K562 (cell line): ENCODE measurements at regions not wholly inside any gene's neighbourhood (a gene's known extent, or its start where the extent isn't known, plus 50 kb on each side); places are given as distances from the start of the nearest gene placed in this dataset.

ENCODE experiments used
- ATAC-seq: fragments of 200-7000 bp; cut with Tn5 transposase; 3 replicates; pipeline ENCODE4 v1.9.1; 2020; ENCODE audit warnings: moderate library complexity
- BruUV-seq: library from RNA; stranded (reverse); fragments of 400-500 nt; replicated peaks from 2 replicates; lab custom pipeline; 2021; lab: Mats Ljungman, UMichigan
- CTCF ChIA-PET: fragments of 300-600 bp; formaldehyde crosslinking; extraction: SDS; loops from one replicate; lab custom pipeline; 2021; ENCODE audit warnings: low intra/inter-chr PET ratio; lab: Yijun Ruan, JAX
- POLR2A ChIA-PET: fragments of 300-600, 350-650 bp; sonication (Branson Sonifier 250); formaldehyde crosslinking; extraction: SDS; loops from one replicate; lab custom pipeline; 2021; ENCODE audit warnings: antibody characterized with exemption, inconsistent platforms; lab: Yijun Ruan, JAX
- DNase-seq, 4 experiments: peaks; one replicate each; pipeline versions ENCODE4 v3.0.0 to v3.0.0-alpha.2; 2011 to 2018; ENCODE audit warnings: low spot score in 3 of 4, mixed read lengths in 3 of 4; ENCODE audit errors: extremely low read depth in 1 of 4
- FAIRE-seq: peaks from 2 replicates; lab custom pipeline; 2011; peaks lifted over from hg19 to GRCh38; lab: Jason Lieb, UNC
- H2AFZ ChIP-seq: 2 replicates; pipeline ENCODE4 v1.6.0; 2011; ENCODE audit warnings: low read depth, low read length, control low read depth, inconsistent platforms
- H3K27ac ChIP-seq: fragments of 200-600 bp; 3 replicates; pipeline ENCODE4 v1.8.0; 2011; ENCODE audit warnings: low read depth, mild to moderate bottlenecking, control low read depth, inconsistent platforms, low read length, moderate library complexity, mixed read lengths; ENCODE audit errors: extremely low read depth
- H3K27me3 ChIP-seq, 2 experiments: fragments of 300-600 bp in 1 of 2; 2 replicates in 1 of 2; 3 replicates in 1 of 2; pipeline versions ENCODE4 v1.6.0 to v1.8.0; 2011; ENCODE audit warnings: inconsistent platforms in 2 of 2, low read length in 2 of 2, mild to moderate bottlenecking in 1 of 2, mixed read lengths in 1 of 2, moderate library complexity in 1 of 2; ENCODE audit not compliant: control insufficient read depth in 2 of 2, insufficient read depth in 2 of 2
- H3K36me3 ChIP-seq: fragments of 300-600 bp; 3 replicates; pipeline ENCODE4 v1.8.0; 2011; ENCODE audit warnings: mild to moderate bottlenecking, low read length, inconsistent platforms; ENCODE audit not compliant: control insufficient read depth, insufficient read depth
- H3K4me1 ChIP-seq, 2 experiments: fragments of 200-600 bp in 1 of 2; replicated peaks in 1 of 2; 2 replicates in 1 of 2; 3 replicates in 1 of 2; pipeline versions ENCODE4 v1.5.1 to v1.8.0; 2011; ENCODE audit warnings: inconsistent platforms in 2 of 2, low read length in 2 of 2, mild to moderate bottlenecking in 1 of 2, mixed read lengths in 1 of 2, moderate library complexity in 1 of 2; ENCODE audit not compliant: control insufficient read depth in 2 of 2, insufficient read depth in 2 of 2
- H3K4me2 ChIP-seq: 2 replicates; pipeline ENCODE4 v1.6.1; 2011; ENCODE audit warnings: low read length, control low read depth, inconsistent platforms, mixed read lengths; ENCODE audit not compliant: insufficient read depth
- H3K4me3 ChIP-seq: fragments of 200-600 bp; sonication (generic), shearing (Covaris generic); 2 replicates; pipeline ENCODE4 v1.5.1; 2016; ENCODE audit warnings: control low read depth, inconsistent platforms
- H3K79me2 ChIP-seq: fragments of 200-600 bp; 3 replicates; pipeline ENCODE4 v1.8.0; 2011; ENCODE audit warnings: low read length, inconsistent platforms; ENCODE audit not compliant: control insufficient read depth, insufficient read depth
- H3K9ac ChIP-seq, 2 experiments: 2 replicates each; pipeline versions ENCODE4 v1.6.0 to v1.6.1; 2011; ENCODE audit warnings: low read depth in 2 of 2, low read length in 2 of 2, control low read depth in 1 of 2, inconsistent platforms in 1 of 2, mild to moderate bottlenecking in 1 of 2, mixed read lengths in 1 of 2; ENCODE audit not compliant: insufficient read depth in 1 of 2
- H3K9me1 ChIP-seq: one replicate; pipeline ENCODE4 v1.6.0; 2011; ENCODE audit warnings: inconsistent platforms, mild to moderate bottlenecking, low read length, moderate library complexity; ENCODE audit not compliant: control insufficient read depth, insufficient read depth
- H3K9me3 ChIP-seq: replicated peaks from 2 replicates; pipeline ENCODE4 v1.5.1; 2011; ENCODE audit warnings: low read depth, low read length, inconsistent platforms; ENCODE audit not compliant: control insufficient read depth, insufficient read depth
- H4K20me1 ChIP-seq: replicated peaks from 2 replicates; pipeline ENCODE4 v1.6.1; 2011; ENCODE audit warnings: low read length, inconsistent platforms, mixed read lengths; ENCODE audit not compliant: control insufficient read depth, insufficient read depth
- CTCFL ChIP-seq: IDR thresholded peaks from 2 replicates; pipeline ENCODE4 v1.6.1; 2011; ENCODE audit warnings: borderline replicate concordance, low read depth, mild to moderate bottlenecking, moderate library complexity, low read length; ENCODE audit not compliant: insufficient read depth, poor library complexity, severe bottlenecking
- ERF ChIP-seq: fragments of 450-650 bp; formaldehyde crosslinking; IDR thresholded peaks from 2 replicates; pipeline ENCODE4 v1.4.0; 2020; ENCODE audit warnings: mild to moderate bottlenecking, mixed read lengths
- GTF3C2 ChIP-seq: IDR thresholded peaks from 3 replicates; pipeline ENCODE4 v1.6.1; 2011; ENCODE audit warnings: borderline replicate concordance, mild to moderate bottlenecking, moderate library complexity; ENCODE audit not compliant: insufficient read length; ENCODE audit errors: extremely low read depth
- HNRNPK ChIP-seq: fragments of 200-400 bp; formaldehyde crosslinking; IDR thresholded peaks from one replicate; pipeline ENCODE4 v1.6.1; 2018; ENCODE audit warnings: mild to moderate bottlenecking, low read depth, low read length; ENCODE audit not compliant: poor library complexity, severe bottlenecking
- NONO ChIP-seq, 2 experiments: fragments of 200-400 bp in 1 of 2; fragments of 450-650 bp in 1 of 2; formaldehyde crosslinking in 1 of 2; IDR thresholded peaks; 2 replicates each; pipeline ENCODE4 v1.6.1; 2017; ENCODE audit warnings: low read depth in 2 of 2, mild to moderate bottlenecking in 2 of 2, moderate library complexity in 2 of 2, low read length in 1 of 2
- SFPQ ChIP-seq: fragments of 200-400 bp; formaldehyde crosslinking; IDR thresholded peaks from 2 replicates; pipeline ENCODE4 v1.6.1; 2017; ENCODE audit warnings: mild to moderate bottlenecking, low read depth, low read length, moderate library complexity
- SMARCA5 ChIP-seq: fragments of 450-650 bp; IDR thresholded peaks from 2 replicates; pipeline ENCODE4 v1.6.1; 2016
- THRA ChIP-seq: fragments of 450-650 bp; IDR thresholded peaks from 2 replicates; pipeline ENCODE4 v1.6.1; 2017; ENCODE audit warnings: mild to moderate bottlenecking, moderate library complexity
- ZNF696 ChIP-seq: fragments of 250-450 bp; sonication (Bioruptor Pico); conservative IDR thresholded peaks from 2 replicates; pipeline ENCODE4 v1.4.0; 2020; ENCODE audit warnings: mild to moderate bottlenecking, moderate library complexity
- WGBS: fragments of 100-300 bp; shearing (Covaris generic); methylation state at CpG from one replicate; pipeline ENCODE4 v1.1.6; 2016; ENCODE audit warnings: low coverage, mixed read lengths; ENCODE audit not compliant: insufficient coverage; ENCODE audit errors: missing lambda C conversion rate; 5-methylcytosine and 5-hydroxymethylcytosine counted together
- in situ Hi-C: fragments of 300-500 bp; cut with MboI; formaldehyde crosslinking; loops from 4 replicates; pipeline ENCODE4 v1.15.0; 2018; ENCODE audit warnings: inconsistent platforms, mixed read lengths
- intact Hi-C: fragments of 100-400 bp; cut with micrococcal nuclease; formaldehyde crosslinking; loops from 2 replicates; pipeline ENCODE4 v1.14.2; 2022

GRCh38 chr3:86790884-86791549 is 199.9 kb downstream of the VGLL3 start:
- ChIA-PET CTCF (no interaction called here), POLR2A (no interaction called here)
- Histone ChIP-seq H3K9me1 (no peaks in the 10 kb centered on the region), H3K36me3 (no peaks in the 10 kb centered on the region), H3K9me3 (no peaks in the 10 kb centered on the region), H3K27me3 (no peaks in the 10 kb centered on the region), H3K9ac (no peak overlapping the region), H3K79me2 (no peaks in the 10 kb centered on the region), H3K4me3 (no peak overlapping the region), H3K4me2 (no peak overlapping the region), H2AFZ (no peak overlapping the region), H3K4me1 (no peaks in the 10 kb centered on the region), H4K20me1 (no peaks in the 10 kb centered on the region), H3K27ac (no peak overlapping the region)
- TF ChIP-seq SMARCA5 (no peak), GTF3C2 (no peak), SFPQ (no peak), ERF (CRISPR knock-in tag) (no peak), ZNF696 (CRISPR knock-in tag) (no peak), CTCFL (no peak), NONO (IDR thresholded peaks at IDR 0.05; ENCODE audit: low read depth in 2 of 2, low read length in 1 of 2) (no peak), HNRNPK (no peak), THRA (no peak)
- DNase-seq (no peak), FAIRE-seq (no peak), ATAC-seq (no peak)
- no TSS peak for BruUV-seq
- in situ Hi-C loops (no loop called here), intact Hi-C loops (no loop called here)
- 0% methylated on average over 4 of the region's 4 CpGs for WGBS
